IMR-90 (cell line): ENCODE measurements at regions not wholly inside any gene's neighbourhood (a gene's known extent, or its start where the extent isn't known, plus 50 kb on each side); places are given as distances from the start of the nearest gene placed in this dataset.

Experiments
- ATAC-seq: fragments of 200-7000 bp; cut with Tn5 transposase; 2 replicates; pipeline ENCODE4 v1.9.1; 2020; ENCODE audit warnings: low read depth, mild to moderate bottlenecking, moderate library complexity
- BruUV-seq: library from RNA; stranded (reverse); fragments of 400-500 nt; replicated peaks from 2 replicates; lab custom pipeline; 2021; lab: Mats Ljungman, UMichigan
- CTCF ChIA-PET: fragments of 300-600 bp; formaldehyde crosslinking; extraction: SDS; loops from one replicate; lab custom pipeline; 2021; ENCODE audit warnings: antibody characterized with exemption; lab: Yijun Ruan, JAX
- POLR2A ChIA-PET: fragments of 300-600 bp; sonication (Branson Sonifier 250); formaldehyde crosslinking; loops from one replicate; lab custom pipeline; 2022; ENCODE audit warnings: antibody characterized with exemption; ENCODE audit not compliant: unreplicated experiment; lab: Charles Lee
- DNase-seq: peaks from one replicate; pipeline ENCODE4 v3.0.0; 2013
- H2AFZ ChIP-seq: replicated peaks from 2 replicates; pipeline ENCODE3; 2013; ENCODE audit warnings: low read length, mild to moderate bottlenecking; ENCODE audit not compliant: poor library complexity
- H2AK5ac ChIP-seq: 2 replicates; pipeline ENCODE4 v1.6.1; 2013; ENCODE audit warnings: low read depth, low read length, inconsistent platforms
- H2AK9ac ChIP-seq: replicated peaks from 2 replicates; pipeline ENCODE3; 2013; ENCODE audit warnings: mild to moderate bottlenecking, low read depth, low read length, moderate library complexity; ENCODE audit not compliant: poor library complexity
- H2BK120ac ChIP-seq: 2 replicates; pipeline ENCODE4 v1.6.1; 2013; ENCODE audit warnings: low read depth, low read length, inconsistent platforms
- H2BK15ac ChIP-seq: 3 replicates; pipeline ENCODE4 v1.6.1; 2013; ENCODE audit warnings: low read depth, low read length, inconsistent platforms
- H2BK20ac ChIP-seq: 2 replicates; pipeline ENCODE4 v1.6.1; 2013; ENCODE audit warnings: low read depth, mild to moderate bottlenecking, inconsistent platforms, low read length, moderate library complexity
- H2BK5ac ChIP-seq: 2 replicates; pipeline ENCODE4 v1.6.1; 2013; ENCODE audit warnings: mild to moderate bottlenecking, low read depth, low read length, inconsistent platforms; ENCODE audit not compliant: poor library complexity, severe bottlenecking
- H3K14ac ChIP-seq: replicated peaks from 2 replicates; pipeline ENCODE4 v1.6.1; 2013; ENCODE audit warnings: low read depth, low read length, inconsistent platforms
- H3K18ac ChIP-seq: 2 replicates; pipeline ENCODE4 v1.6.1; 2013; ENCODE audit warnings: low read depth, low read length, control low read depth
- H3K23ac ChIP-seq: 2 replicates; pipeline ENCODE4 v1.6.1; 2013; ENCODE audit warnings: low read depth, low read length, inconsistent platforms
- H3K27ac ChIP-seq: 2 replicates; pipeline ENCODE4 v1.5.1; 2013; ENCODE audit warnings: mild to moderate bottlenecking, control low read depth, low read length; ENCODE audit not compliant: insufficient read depth
- H3K27me3 ChIP-seq: 2 replicates; pipeline ENCODE4 v1.6.1; 2013; ENCODE audit warnings: low read length; ENCODE audit not compliant: control insufficient read depth, insufficient read depth
- H3K36me3 ChIP-seq: 2 replicates; pipeline ENCODE4 v1.6.1; 2013; ENCODE audit warnings: low read length, mixed read lengths; ENCODE audit not compliant: control insufficient read depth, insufficient read depth
- H3K4ac ChIP-seq: 2 replicates; pipeline ENCODE4 v1.6.1; 2013; ENCODE audit warnings: low read depth, low read length, inconsistent platforms
- H3K4me1 ChIP-seq: 2 replicates; pipeline ENCODE4 v1.6.1; 2013; ENCODE audit warnings: low read length, mixed read lengths; ENCODE audit not compliant: control insufficient read depth, insufficient read depth
- H3K4me2 ChIP-seq: 2 replicates; pipeline ENCODE4 v1.6.1; 2013; ENCODE audit warnings: low read depth, mild to moderate bottlenecking, control low read depth, low read length, moderate library complexity
- H3K4me3 ChIP-seq: 2 replicates; pipeline ENCODE4 v1.5.1; 2013; ENCODE audit warnings: low read depth, mild to moderate bottlenecking, control low read depth, low read length, moderate library complexity; ENCODE audit not compliant: insufficient read depth
- H3K56ac ChIP-seq: 2 replicates; pipeline ENCODE4 v1.6.1; 2013; ENCODE audit warnings: low read length, inconsistent platforms; ENCODE audit not compliant: insufficient read depth; ENCODE audit errors: extremely low read depth
- H3K79me1 ChIP-seq, 2 experiments: 2 replicates each; pipeline ENCODE4 v1.6.1; 2013; ENCODE audit warnings: low read length in 2 of 2, inconsistent platforms in 1 of 2, low read depth in 1 of 2
- H3K9ac ChIP-seq: 2 replicates; pipeline ENCODE4 v1.6.1; 2013; ENCODE audit warnings: low read depth, low read length, control low read depth
- H3K9me1 ChIP-seq: 2 replicates; pipeline ENCODE4 v1.6.1; 2013; ENCODE audit warnings: low read length, inconsistent platforms; ENCODE audit not compliant: insufficient read depth
- H3K9me3 ChIP-seq: 2 replicates; pipeline ENCODE4 v1.6.1; 2013; ENCODE audit warnings: low read length; ENCODE audit not compliant: control insufficient read depth, insufficient read depth
- H4K20me1 ChIP-seq: 2 replicates; pipeline ENCODE4 v1.6.1; 2013; ENCODE audit warnings: low read length, inconsistent platforms; ENCODE audit not compliant: insufficient read depth
- H4K5ac ChIP-seq: 2 replicates; pipeline ENCODE4 v1.6.1; 2013; ENCODE audit warnings: mild to moderate bottlenecking, low read depth, low read length, control low read depth
- H4K8ac ChIP-seq, 2 experiments: 2 replicates each; pipeline ENCODE4 v1.6.1; 2013; ENCODE audit warnings: low read depth in 2 of 2, low read length in 2 of 2, control low read depth in 1 of 2, inconsistent platforms in 1 of 2
- H4K91ac ChIP-seq: 2 replicates; pipeline ENCODE4 v1.6.1; 2013; ENCODE audit warnings: low read depth, low read length, inconsistent platforms; ENCODE audit not compliant: insufficient read depth
- BHLHE40 ChIP-seq: fragments of 150-350 bp; IDR thresholded peaks from 2 replicates; pipeline ENCODE4 v1.6.1; 2016; ENCODE audit warnings: mild to moderate bottlenecking, low read depth, low read length
- CEBPB ChIP-seq: IDR thresholded peaks from 2 replicates; pipeline ENCODE4 v1.6.1; 2012; ENCODE audit warnings: low read depth, low read length, improper control_type of control experiment
- CHD1 ChIP-seq: IDR thresholded peaks from 2 replicates; pipeline ENCODE4 v1.6.1; 2012; ENCODE audit warnings: low read depth, low read length, improper control_type of control experiment
- CTCF ChIP-seq: conservative IDR thresholded peaks from 2 replicates; pipeline ENCODE4 v1.5.1; 2012; ENCODE audit warnings: mild to moderate bottlenecking, low read depth, low read length, improper control_type of control experiment
- FOS ChIP-seq: fragments of 150-350 bp; IDR thresholded peaks from 2 replicates; pipeline ENCODE4 v1.6.1; 2016; ENCODE audit warnings: low read depth, low read length
- MAFK ChIP-seq: IDR thresholded peaks from 2 replicates; pipeline ENCODE4 v1.6.1; 2012; ENCODE audit warnings: low read depth, low read length, improper control_type of control experiment
- MAZ ChIP-seq: IDR thresholded peaks from 2 replicates; pipeline ENCODE4 v1.6.1; 2012; ENCODE audit warnings: low read depth, mild to moderate bottlenecking, low read length, improper control_type of control experiment, moderate library complexity, borderline replicate concordance
- MXI1 ChIP-seq: IDR thresholded peaks from 2 replicates; pipeline ENCODE4 v1.6.1; 2012; ENCODE audit warnings: low read depth, mild to moderate bottlenecking, low read length, moderate library complexity, borderline replicate concordance
- NFE2L2 ChIP-seq: fragments of 150-350 bp; IDR thresholded peaks from 2 replicates; pipeline ENCODE4 v1.6.1; 2016; ENCODE audit warnings: low read depth, mild to moderate bottlenecking, low read length
- POLR2A ChIP-seq: IDR thresholded peaks from 2 replicates; pipeline ENCODE4 v1.6.1; 2012; ENCODE audit warnings: mild to moderate bottlenecking, low read depth, low read length
- RAD21 ChIP-seq: IDR thresholded peaks from 2 replicates; pipeline ENCODE4 v1.6.1; 2012; ENCODE audit warnings: low read length, improper control_type of control experiment
- RCOR1 ChIP-seq: IDR thresholded peaks from 2 replicates; pipeline ENCODE4 v1.6.1; 2012; ENCODE audit warnings: mild to moderate bottlenecking, low read length, improper control_type of control experiment; ENCODE audit not compliant: insufficient replicate concordance
- RFX5 ChIP-seq: IDR thresholded peaks from 2 replicates; pipeline ENCODE4 v1.8.0; 2012; ENCODE audit warnings: low read depth, mild to moderate bottlenecking, low read length, moderate library complexity
- SMC3 ChIP-seq: fragments of 150-350 bp; IDR thresholded peaks from 2 replicates; pipeline ENCODE4 v1.6.1; 2016; ENCODE audit warnings: low read depth, mild to moderate bottlenecking, antibody characterized with exemption, low read length, moderate library complexity
- WGBS, 2 experiments: methylation state at CpG; one replicate each; pipeline versions ENCODE4 v1.1.5 to v1.1.7; 2013; ENCODE audit warnings: missing lambda C conversion rate in 2 of 2; ENCODE audit not compliant: insufficient read length in 1 of 2; ENCODE audit errors: extremely low coverage in 2 of 2; 5-methylcytosine and 5-hydroxymethylcytosine counted together
- dilution Hi-C: fragments of 300-500 bp; cut with HindIII; formaldehyde crosslinking; loops from one replicate; pipeline ENCODE4 v1.14.3; 2018; ENCODE audit warnings: low sequenced_read_pairs; ENCODE audit not compliant: unreplicated experiment
- in situ Hi-C: fragments of 300-500 bp; cut with MboI; formaldehyde crosslinking; loops from 3 replicates; pipeline ENCODE4 v1.14.3; 2019; ENCODE audit warnings: low sequenced_read_pairs, inconsistent platforms, mixed read lengths
- intact Hi-C: fragments of 100-400 bp; cut with micrococcal nuclease; formaldehyde crosslinking; loops from 2 replicates; pipeline ENCODE4 v1.10.0; 2022
- TF ChIP-seq, protein P1 (sequence below): fragments of 150-350 bp; IDR thresholded peaks from 2 replicates; pipeline ENCODE4 v1.6.1; 2016; ENCODE audit warnings: low read depth, mild to moderate bottlenecking, low read length, moderate library complexity, borderline replicate concordance
- TF ChIP-seq, protein P2 (sequence below): fragments of 150-350 bp; IDR thresholded peaks from 2 replicates; pipeline ENCODE4 v1.6.1; 2017; ENCODE audit warnings: mild to moderate bottlenecking, antibody characterized with exemption, low read length, low read depth

- DNase-seq, result peak; percentile 2
- Histone ChIP-seq H4K20me1 (no peaks in the 10 kb centered on the region), H2BK20ac (no peak overlapping the region), H2BK15ac (no peak overlapping the region), H3K79me1 (no peaks in the 10 kb centered on the region), H3K9me1 (no peaks in the 10 kb centered on the region), H2AK5ac (no peak overlapping the region), H3K4me2 (no peak overlapping the region), H3K4me1 (no peaks in the 10 kb centered on the region), H3K56ac (no peak overlapping the region), H2BK5ac (no peak overlapping the region), H3K36me3 (no peaks in the 10 kb centered on the region), H3K9ac (no peak overlapping the region), H4K5ac (no peak overlapping the region), H2AFZ (no peak overlapping the region), H3K4me3 (no peak overlapping the region), H3K27me3 (no peaks in the 10 kb centered on the region), H4K91ac (no peak overlapping the region), H3K27ac (no peak overlapping the region), H2AK9ac (no peak overlapping the region), H3K9me3 (peaks cover 4% of the 10 kb centered on the region; the same call in 1 of the 2 replicates), H3K23ac (no peak overlapping the region), H3K18ac (no peak overlapping the region), H3K4ac (no peak overlapping the region), H4K8ac (no peak overlapping the region), H3K14ac (no peak overlapping the region), H2BK120ac (no peak overlapping the region)
- TF ChIP-seq, protein P1, sequence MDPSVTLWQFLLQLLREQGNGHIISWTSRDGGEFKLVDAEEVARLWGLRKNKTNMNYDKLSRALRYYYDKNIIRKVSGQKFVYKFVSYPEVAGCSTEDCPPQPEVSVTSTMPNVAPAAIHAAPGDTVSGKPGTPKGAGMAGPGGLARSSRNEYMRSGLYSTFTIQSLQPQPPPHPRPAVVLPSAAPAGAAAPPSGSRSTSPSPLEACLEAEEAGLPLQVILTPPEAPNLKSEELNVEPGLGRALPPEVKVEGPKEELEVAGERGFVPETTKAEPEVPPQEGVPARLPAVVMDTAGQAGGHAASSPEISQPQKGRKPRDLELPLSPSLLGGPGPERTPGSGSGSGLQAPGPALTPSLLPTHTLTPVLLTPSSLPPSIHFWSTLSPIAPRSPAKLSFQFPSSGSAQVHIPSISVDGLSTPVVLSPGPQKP, result no peak
- TF ChIP-seq CTCF (no peak), MAFK (no peak), RCOR1 (no peak), CHD1 (no peak), BHLHE40 (no peak), MAZ (no peak), POLR2A (no peak), RFX5 (no peak), NFE2L2 (no peak), RAD21 (no peak), SMC3 (no peak), FOS (no peak), CEBPB (no peak), MXI1 (no peak)
- TF ChIP-seq, protein P2, sequence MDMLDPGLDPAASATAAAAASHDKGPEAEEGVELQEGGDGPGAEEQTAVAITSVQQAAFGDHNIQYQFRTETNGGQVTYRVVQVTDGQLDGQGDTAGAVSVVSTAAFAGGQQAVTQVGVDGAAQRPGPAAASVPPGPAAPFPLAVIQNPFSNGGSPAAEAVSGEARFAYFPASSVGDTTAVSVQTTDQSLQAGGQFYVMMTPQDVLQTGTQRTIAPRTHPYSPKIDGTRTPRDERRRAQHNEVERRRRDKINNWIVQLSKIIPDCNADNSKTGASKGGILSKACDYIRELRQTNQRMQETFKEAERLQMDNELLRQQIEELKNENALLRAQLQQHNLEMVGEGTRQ, result no peak
- POLR2A ChIA-PET, result no interaction called here
- dilution Hi-C loops (no loop called here), intact Hi-C loops (no loop called here), in situ Hi-C loops (no loop called here)
- ATAC-seq, result no peak
- BruUV-seq, result no TSS peak
- no CpG with 5 or more reads among the region's 2 CpGs for WGBS, 2 experiments
- CTCF ChIA-PET, result no interaction called here
Measured at GRCh38 chr3:67765575-67765974, 111.2 kb upstream of the SUCLG2 start.
